AG09319 (cell line): ENCODE measurements at regions not wholly inside any gene's neighbourhood (a gene's known extent, or its start where the extent isn't known, plus 50 kb on each side); places are given as distances from the start of the nearest gene placed in this dataset.

ENCODE experiments used
- DNase-seq: peaks from one replicate; pipeline ENCODE4 v3.0.0-alpha.2; 2010; ENCODE audit warnings: low read depth; ENCODE audit errors: extremely low read depth
- TF ChIP-seq, protein P1 (sequence below): IDR thresholded peaks from 2 replicates; pipeline ENCODE4 v1.5.1; 2011; ENCODE audit warnings: low read depth, mild to moderate bottlenecking, inconsistent platforms, low read length, moderate library complexity

DNA sequence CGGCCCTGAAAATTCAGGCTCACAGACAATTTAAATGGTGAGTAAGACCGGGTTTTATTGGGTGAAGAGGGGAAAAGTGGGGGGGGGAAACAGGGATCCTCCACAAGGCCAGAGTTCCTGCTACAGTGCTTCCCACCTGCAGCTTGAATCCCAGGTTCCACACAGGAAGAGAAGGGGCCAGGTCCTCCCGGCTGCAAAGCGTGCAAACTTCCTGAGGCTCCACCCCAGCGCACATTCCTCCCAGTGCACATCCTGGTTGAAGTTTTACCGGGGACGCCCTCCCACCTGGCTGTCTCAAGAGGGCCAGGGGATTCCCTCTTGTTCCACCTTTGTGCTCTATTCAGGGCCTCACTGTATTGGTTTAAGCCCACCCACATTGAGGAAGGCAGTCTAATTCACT lies 347.7 kb upstream of the REG3G start:
- TF ChIP-seq, protein P1, sequence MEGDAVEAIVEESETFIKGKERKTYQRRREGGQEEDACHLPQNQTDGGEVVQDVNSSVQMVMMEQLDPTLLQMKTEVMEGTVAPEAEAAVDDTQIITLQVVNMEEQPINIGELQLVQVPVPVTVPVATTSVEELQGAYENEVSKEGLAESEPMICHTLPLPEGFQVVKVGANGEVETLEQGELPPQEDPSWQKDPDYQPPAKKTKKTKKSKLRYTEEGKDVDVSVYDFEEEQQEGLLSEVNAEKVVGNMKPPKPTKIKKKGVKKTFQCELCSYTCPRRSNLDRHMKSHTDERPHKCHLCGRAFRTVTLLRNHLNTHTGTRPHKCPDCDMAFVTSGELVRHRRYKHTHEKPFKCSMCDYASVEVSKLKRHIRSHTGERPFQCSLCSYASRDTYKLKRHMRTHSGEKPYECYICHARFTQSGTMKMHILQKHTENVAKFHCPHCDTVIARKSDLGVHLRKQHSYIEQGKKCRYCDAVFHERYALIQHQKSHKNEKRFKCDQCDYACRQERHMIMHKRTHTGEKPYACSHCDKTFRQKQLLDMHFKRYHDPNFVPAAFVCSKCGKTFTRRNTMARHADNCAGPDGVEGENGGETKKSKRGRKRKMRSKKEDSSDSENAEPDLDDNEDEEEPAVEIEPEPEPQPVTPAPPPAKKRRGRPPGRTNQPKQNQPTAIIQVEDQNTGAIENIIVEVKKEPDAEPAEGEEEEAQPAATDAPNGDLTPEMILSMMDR: no peak
- no peak for DNase-seq

DNA sequence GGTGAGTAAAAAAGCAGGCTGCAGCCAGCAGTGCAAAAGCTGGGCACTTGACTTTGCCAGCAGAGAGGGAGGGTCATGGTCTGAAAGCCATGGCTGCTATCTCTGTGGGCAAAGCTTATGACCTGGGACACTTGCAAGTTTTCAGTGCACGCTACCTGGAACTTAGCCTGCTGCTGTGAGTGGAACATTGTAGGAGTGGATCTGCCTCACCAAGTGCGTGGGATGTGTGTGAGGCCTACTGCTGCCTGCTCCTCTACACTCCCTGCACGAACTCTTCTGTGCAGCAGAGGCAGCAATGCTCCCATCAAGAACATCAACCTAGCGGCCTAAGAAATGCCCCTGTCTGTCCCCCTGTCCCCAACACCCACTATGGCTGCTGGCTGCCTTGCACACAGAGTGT lies 344.1 kb upstream of the REG3G start:
- no peak for DNase-seq
- TF ChIP-seq, protein P1: no peak

DNA sequence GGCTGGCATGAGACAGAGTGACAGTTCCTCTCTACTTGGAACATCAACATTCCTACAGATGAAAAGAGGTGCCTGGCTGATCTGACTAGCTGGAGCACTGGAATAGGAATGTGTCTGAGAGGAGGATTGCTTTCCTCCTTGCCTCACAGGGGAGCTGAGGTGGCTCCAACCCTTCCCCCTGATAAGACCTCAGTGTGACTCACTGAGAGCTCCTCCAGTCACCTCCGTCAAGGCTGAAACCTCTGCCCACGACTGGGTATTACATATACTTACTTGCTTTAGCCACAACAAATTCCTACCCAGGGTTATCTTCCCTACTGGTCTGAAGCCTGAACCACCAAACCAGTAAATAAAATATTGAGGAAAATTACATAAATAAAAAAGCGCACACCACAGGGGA lies 342.7 kb upstream of the REG3G start:
- no peak for DNase-seq
- TF ChIP-seq, protein P1: no peak

DNA sequence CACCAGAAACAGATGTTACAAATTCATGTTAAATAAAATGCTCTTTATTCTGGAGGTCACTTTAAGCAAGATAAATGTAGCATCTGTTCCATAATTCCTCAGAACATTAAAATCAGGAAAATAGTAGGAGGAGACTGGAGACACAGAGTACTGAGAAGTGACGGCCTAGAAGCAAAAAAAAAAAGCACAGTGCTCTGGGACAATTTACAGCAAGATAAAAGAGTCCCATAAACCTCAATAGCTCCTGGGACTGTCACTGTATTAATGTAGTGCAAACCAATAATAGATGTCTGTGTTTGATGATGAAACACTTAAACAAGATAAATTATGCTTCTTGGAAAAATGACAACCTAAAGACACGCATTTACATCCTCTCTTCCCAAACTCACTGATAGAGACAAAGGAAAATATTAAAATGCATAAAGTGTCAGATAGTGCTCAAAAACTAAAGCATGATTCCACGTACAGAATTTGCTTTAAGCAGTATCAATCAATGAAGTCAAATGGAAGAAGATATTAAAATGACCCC lies 338.8 kb upstream of the REG3G start:
- no peak for DNase-seq
- TF ChIP-seq, protein P1: no peak

DNA sequence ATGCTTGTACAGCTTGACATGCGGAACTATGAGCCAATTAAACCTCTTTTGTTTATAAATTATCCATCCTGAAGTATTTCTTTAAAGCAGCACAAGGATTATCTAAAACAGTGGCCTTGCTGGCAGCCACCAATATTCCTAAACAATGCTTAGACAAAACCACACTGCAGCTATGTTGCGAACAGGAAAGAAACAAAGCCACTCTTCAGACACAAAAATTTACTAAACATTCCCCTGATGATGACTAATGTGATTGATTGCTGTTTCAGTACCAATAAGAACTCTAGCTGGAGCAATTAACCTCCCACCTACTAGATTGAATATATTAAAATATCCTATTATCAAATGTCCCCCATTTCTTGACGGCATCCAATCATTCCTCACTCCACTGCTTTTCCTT lies 325.8 kb upstream of the REG3G start:
- TF ChIP-seq, protein P1: no peak
- no peak for DNase-seq

DNA sequence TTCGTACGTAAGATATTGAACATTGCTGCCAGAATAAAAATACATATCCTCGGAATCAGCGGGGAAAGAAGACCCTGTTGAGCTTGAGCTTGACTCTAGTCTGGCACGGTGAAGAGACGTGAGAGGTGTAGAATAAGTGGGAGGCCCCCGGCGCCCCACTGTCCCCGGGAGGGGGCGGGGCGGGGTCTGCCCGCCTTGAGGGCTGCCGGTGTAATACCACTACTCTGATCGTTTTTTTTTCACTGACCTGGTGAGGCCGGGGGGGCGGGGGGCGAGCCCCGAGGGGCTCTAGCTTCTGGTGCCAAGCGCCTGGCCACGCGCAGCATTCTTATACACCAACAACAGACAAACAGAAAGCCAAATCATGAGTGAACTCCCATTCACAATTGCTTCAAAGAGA lies 324.0 kb upstream of the REG3G start:
- DNase-seq: peak; percentile 15
- TF ChIP-seq, protein P1: no peak

DNA sequence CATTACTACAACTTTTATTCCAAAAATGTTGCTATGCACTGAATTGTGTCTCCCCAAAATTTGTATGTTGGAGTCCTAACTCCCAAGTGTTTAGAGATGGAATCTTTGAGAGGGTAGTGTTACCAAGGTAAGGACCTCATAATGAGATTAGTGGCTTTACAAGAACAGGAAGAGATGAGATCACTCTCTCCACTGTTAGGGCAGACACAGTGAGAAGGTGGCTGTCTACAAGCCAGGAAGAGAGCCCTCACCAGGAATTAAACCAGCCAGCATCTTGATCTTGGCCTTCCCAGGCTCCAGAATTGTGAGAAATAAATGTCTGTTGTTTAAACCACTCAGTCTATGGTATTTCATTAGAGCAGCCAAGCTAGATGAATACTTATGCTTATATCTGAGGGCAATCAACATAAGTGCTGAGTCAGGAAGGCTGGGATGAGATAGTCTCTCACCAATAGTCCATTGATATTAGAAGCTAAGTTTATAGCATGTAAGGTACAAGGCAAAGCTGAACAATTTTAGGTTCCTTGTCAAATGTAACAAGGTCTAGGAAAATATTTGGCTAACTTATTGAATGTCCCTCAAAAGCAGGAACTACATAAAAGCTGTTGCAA lies 317.6 kb upstream of the REG3G start:
- TF ChIP-seq, protein P1: no peak
- DNase-seq: no peak
